Vagina (tissue), 2 donors: ENCODE measurements at regions not wholly inside any gene's neighbourhood (a gene's known extent, or its start where the extent isn't known, plus 50 kb on each side); places are given as distances from the start of the nearest gene placed in this dataset.

ENCODE experiments used
- CTCF ChIP-seq, 3 experiments: fragments of 450-650 bp in 2 of 3; fragments of 200-600 bp in 1 of 3; sonication (generic) in 1 of 3; IDR thresholded peaks; one replicate each; pipeline ENCODE4 v1.5.1; 2017 to 2019; ENCODE audit warnings: antibody characterized with exemption in 3 of 3, mild to moderate bottlenecking in 2 of 3, moderate library complexity in 2 of 3
- POLR2A ChIP-seq, 2 donors: fragments of 450-650 bp; IDR thresholded peaks; one replicate each; pipeline ENCODE4 v1.6.1; 2017; ENCODE audit warnings: antibody characterized with exemption in 2 of 2, mild to moderate bottlenecking in 2 of 2, moderate library complexity in 2 of 2
- POLR2AphosphoS5 ChIP-seq, 2 donors: sonication (generic); formaldehyde crosslinking; IDR thresholded peaks; one replicate each; pipeline ENCODE4 v1.9.0; 2017; ENCODE audit warnings: antibody characterized with exemption in 2 of 2, mild to moderate bottlenecking in 2 of 2, low read depth in 1 of 2; ENCODE audit not compliant: insufficient read depth in 1 of 2

GRCh38 chr12:130080205-130080604 is 82.1 kb upstream of the FZD10 start:
- TF ChIP-seq POLR2AphosphoS5 (IDR thresholded peaks at IDR 0.05; ENCODE audit: insufficient read depth in 1 of 2, low read depth in 1 of 2), result peak in 1 of 2 donors; percentile 27
- no peak for TF ChIP-seq POLR2A (IDR thresholded peaks at IDR 0.05)
- no peak for TF ChIP-seq CTCF (IDR thresholded peaks at IDR 0.05)
